K562 (cell line): ENCODE measurements at regions not wholly inside any gene's neighbourhood (a gene's known extent, or its start where the extent isn't known, plus 50 kb on each side); places are given as distances from the start of the nearest gene placed in this dataset.

Experiments used
- GABPA ChIP-seq: fragments of 200-800 bp; sonication (Bioruptor generic); conservative IDR thresholded peaks from 2 replicates; pipeline ENCODE4 v1.6.1; 2016; ENCODE audit warnings: low read depth, missing genetic modification characterization, missing compliant biosample characterization
- MED1 ChIP-seq: sonication (generic); formaldehyde crosslinking; IDR thresholded peaks from 2 replicates; pipeline ENCODE4 v1.8.1; 2023; ENCODE audit warnings: missing genetic modification reagents, borderline replicate concordance
- MXI1 ChIP-seq: IDR thresholded peaks from 2 replicates; pipeline ENCODE4 v1.6.1; 2011; ENCODE audit warnings: low read depth, mild to moderate bottlenecking, improper control_type of control experiment, low read length
- PRDM10 ChIP-seq: fragments of 450-650 bp; IDR thresholded peaks from 2 replicates; pipeline ENCODE4 v1.6.1; 2018; ENCODE audit not compliant: partially characterized antibody
- RCOR1 ChIP-seq, 2 experiments: IDR thresholded peaks; 2 replicates each; pipeline ENCODE4 v1.6.1; 2012; ENCODE audit warnings: low read depth in 2 of 2, low read length in 2 of 2, borderline replicate concordance in 1 of 2, improper control_type of control experiment in 1 of 2
- SMARCB1 ChIP-seq: IDR thresholded peaks from 2 replicates; pipeline ENCODE4 v1.6.1; 2011; ENCODE audit warnings: improper control_type of control experiment, low read depth; ENCODE audit not compliant: insufficient read length
- ZNF165 ChIP-seq: fragments of 250-450 bp; sonication (Bioruptor Pico); IDR thresholded peaks from 2 replicates; pipeline ENCODE4 v1.4.0; 2020; ENCODE audit warnings: borderline replicate concordance
- ZNF217 ChIP-seq: sonication (generic); formaldehyde crosslinking; IDR thresholded peaks from 2 replicates; pipeline ENCODE4 v1.8.0; 2022; ENCODE audit warnings: mild to moderate bottlenecking, missing genetic modification reagents
- ZNF583 ChIP-seq: fragments of 250-450 bp; sonication (Bioruptor Pico); IDR thresholded peaks from 2 replicates; pipeline ENCODE4 v1.4.0; 2020
- ZNF75A ChIP-seq: fragments of 450-650 bp; formaldehyde crosslinking; IDR thresholded peaks from 2 replicates; pipeline ENCODE4 v1.4.0; 2020; ENCODE audit warnings: mild to moderate bottlenecking
- TF ChIP-seq, protein P1 (sequence below): fragments of 200-800 bp; sonication (Bioruptor generic); IDR thresholded peaks from 2 replicates; pipeline ENCODE4 v1.6.1; 2016; ENCODE audit warnings: missing genetic modification characterization, missing compliant biosample characterization

- TF ChIP-seq, protein P1, sequence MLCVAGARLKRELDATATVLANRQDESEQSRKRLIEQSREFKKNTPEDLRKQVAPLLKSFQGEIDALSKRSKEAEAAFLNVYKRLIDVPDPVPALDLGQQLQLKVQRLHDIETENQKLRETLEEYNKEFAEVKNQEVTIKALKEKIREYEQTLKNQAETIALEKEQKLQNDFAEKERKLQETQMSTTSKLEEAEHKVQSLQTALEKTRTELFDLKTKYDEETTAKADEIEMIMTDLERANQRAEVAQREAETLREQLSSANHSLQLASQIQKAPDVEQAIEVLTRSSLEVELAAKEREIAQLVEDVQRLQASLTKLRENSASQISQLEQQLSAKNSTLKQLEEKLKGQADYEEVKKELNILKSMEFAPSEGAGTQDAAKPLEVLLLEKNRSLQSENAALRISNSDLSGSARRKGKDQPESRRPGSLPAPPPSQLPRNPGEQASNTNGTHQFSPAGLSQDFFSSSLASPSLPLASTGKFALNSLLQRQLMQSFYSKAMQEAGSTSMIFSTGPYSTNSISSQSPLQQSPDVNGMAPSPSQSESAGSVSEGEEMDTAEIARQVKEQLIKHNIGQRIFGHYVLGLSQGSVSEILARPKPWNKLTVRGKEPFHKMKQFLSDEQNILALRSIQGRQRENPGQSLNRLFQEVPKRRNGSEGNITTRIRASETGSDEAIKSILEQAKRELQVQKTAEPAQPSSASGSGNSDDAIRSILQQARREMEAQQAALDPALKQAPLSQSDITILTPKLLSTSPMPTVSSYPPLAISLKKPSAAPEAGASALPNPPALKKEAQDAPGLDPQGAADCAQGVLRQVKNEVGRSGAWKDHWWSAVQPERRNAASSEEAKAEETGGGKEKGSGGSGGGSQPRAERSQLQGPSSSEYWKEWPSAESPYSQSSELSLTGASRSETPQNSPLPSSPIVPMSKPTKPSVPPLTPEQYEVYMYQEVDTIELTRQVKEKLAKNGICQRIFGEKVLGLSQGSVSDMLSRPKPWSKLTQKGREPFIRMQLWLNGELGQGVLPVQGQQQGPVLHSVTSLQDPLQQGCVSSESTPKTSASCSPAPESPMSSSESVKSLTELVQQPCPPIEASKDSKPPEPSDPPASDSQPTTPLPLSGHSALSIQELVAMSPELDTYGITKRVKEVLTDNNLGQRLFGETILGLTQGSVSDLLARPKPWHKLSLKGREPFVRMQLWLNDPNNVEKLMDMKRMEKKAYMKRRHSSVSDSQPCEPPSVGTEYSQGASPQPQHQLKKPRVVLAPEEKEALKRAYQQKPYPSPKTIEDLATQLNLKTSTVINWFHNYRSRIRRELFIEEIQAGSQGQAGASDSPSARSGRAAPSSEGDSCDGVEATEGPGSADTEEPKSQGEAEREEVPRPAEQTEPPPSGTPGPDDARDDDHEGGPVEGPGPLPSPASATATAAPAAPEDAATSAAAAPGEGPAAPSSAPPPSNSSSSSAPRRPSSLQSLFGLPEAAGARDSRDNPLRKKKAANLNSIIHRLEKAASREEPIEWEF (CRISPR knock-in tag) = no peak
- no peak for TF ChIP-seq ZNF217
- no peak for TF ChIP-seq RCOR1 (IDR thresholded peaks at IDR 0.05; ENCODE audit: borderline replicate concordance in 1 of 2, low read depth in 2 of 2, low read length in 2 of 2)
- no peak for TF ChIP-seq SMARCB1
- no peak for TF ChIP-seq ZNF75A
- TF ChIP-seq MXI1 = no peak
- no peak for TF ChIP-seq PRDM10
- TF ChIP-seq ZNF165 (CRISPR knock-in tag) = no peak
- TF ChIP-seq GABPA (tag) = no peak
- TF ChIP-seq ZNF583 (CRISPR knock-in tag) = no peak
- TF ChIP-seq MED1 (CRISPR knock-in tag) = no peak
Measured at GRCh38 chr12:87687362-87687761, 341.8 kb downstream of the C12orf50 start.
